ENCODE measurements at regions not wholly inside any gene's neighbourhood (a gene's known extent, or its start where the extent isn't known, plus 50 kb on each side); places are given as distances from the start of the nearest gene placed in this dataset.
"Not testable (repeated sequence)": the region's sequence is repeated elsewhere in the genome, so short reads cannot be mapped to it uniquely, and the experiment has no call there.

DNA sequence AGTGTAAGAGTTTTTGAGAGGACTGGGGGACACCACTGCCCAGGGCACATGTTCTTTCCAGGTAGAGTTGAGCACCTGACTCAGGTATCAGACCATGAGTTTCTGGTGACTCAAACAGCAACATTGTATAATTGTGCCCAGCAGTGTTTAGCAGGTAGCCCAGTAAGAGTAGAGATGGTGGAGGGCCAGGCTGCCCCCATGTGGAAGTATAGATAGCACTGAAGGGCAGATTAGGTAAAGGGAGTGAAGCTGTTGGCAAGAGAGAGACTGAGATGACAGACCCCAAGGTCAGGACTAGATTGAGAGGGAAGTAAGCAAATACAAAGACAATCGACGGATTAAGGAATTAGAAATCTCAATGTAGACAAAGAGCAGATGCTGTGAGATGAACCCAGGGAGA, 74.6 kb downstream of the TRIM42 start:
- DNase-seq = no peak

DNA sequence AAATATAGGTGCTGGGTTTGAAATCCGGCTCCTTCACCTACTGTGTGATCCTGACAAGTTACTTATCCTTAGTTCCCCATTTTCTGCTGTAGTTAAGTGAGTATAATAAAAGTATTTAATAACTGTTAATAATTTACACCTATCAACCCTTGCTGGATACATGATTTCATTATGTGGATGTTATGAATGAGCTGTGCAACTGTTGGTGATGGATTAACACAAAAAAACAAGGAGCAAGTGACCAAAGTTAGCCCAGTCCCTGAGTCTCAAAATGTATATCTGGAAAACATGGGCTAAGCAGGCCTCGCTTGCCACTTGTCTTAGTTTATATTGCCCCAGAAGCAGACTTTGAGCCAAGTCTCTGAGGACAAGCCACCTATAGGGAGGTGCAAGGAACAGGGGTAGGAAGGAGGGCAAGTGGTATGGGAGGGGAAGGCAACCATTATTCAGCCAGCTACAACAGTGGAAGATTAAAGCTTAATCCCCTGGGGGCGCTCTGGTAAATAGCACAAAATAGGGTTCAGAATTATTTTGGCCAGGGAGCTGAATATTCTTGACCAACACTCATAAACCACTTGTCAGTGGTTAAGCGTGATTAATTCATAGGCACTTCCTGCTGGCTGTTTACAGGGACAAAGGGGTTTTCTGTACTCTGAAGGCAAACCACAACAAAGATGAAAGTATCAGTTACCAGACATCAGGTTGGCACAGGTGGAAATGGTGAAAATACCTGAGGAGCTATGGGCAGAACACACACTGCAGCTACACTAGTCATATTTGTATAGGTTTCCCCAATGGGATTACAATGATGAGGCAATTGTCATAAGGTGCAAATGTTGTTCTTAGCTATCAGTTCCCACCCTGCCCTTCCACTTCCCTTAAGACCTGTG, 76.2 kb downstream of the TRIM42 start:
- DNase-seq = no peak

DNA sequence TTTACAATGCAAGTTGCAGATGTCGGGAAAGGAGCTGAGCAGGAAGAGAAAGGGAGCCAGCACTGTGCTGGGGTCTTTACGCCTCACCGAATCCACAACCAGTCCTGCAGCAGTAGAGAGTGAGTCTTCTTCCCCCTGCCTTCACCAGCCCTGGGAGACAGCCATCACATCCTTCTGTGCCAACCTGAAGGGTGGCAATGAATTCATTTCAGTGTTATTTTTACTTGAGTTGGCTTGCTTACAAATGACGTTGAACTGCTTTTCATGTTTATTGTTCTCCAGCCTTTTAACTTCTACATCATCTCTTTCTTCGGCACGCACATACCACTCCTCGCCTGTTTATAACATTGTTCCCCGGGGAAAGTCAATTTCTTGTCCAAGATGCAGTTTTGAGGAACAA, 77.1 kb downstream of the TRIM42 start:
- no peak for DNase-seq

DNA sequence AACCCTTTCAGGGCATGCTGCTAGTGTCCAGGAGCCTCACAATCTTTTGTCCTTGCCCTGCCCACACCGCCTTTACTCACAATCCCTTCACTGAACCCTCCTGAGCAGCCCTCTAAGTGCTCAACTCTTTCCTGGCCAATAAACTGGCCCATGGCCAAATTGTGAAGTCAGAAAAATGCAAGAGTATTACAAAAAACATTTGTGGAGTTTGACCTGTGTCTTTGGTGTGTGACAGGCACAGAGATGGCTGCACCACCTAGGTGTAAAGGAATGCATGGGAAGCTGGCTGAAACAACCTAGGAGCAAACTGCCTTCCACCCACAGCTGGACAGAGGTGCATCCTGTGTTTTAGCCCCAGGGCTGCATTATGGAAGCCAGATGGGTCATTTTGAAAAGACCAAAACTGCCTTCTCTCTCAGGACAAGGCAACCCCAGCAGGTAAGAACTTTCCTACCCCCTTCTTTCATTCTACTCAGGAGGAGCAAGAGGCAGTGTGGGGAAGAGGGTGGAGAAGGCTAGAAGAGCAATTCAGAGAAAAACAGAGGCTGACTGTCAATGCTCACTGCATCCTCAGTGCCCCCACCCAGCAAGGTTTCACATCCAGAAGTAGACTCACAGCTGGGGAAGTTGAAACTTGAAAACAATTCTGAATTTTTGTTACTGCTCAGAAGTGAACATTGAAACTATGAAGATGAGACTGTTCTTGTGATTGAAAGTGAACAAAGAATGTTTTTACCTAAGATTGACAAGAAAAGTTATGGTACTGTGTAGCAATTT, 78.6 kb downstream of the TRIM42 start:
- DNase-seq = no peak

DNA sequence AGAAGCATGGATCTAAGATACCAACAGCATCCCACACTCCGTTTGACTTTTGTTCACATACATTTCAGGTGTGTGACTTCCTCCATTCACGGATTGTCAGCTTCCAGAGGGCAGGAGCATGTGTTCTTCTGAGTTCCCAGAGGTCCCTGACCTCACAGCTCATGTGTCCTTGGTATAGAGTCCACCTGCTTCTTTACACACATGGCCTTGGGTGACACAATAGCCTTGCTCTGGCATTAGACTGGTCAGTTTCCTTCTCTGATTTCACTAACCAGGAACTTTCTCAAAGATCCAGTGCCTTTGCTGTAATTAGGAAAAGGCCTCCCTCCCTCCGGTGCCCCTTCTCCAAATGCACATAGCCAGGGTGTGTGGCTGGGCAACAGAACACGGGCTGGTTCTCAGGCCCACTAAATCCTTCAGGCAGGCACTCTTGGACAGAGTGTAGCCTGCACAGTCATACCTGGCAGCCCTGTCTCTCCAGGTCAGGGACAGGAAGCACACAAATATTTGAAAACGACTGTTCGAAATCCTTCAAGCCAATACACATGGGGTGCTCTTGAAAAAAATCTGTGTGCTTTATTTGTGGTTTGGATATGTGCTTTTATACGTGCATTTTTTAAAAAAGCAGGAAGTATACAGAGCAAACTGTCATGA, 81.1 kb downstream of the TRIM42 start:
- DNase-seq = no peak

DNA sequence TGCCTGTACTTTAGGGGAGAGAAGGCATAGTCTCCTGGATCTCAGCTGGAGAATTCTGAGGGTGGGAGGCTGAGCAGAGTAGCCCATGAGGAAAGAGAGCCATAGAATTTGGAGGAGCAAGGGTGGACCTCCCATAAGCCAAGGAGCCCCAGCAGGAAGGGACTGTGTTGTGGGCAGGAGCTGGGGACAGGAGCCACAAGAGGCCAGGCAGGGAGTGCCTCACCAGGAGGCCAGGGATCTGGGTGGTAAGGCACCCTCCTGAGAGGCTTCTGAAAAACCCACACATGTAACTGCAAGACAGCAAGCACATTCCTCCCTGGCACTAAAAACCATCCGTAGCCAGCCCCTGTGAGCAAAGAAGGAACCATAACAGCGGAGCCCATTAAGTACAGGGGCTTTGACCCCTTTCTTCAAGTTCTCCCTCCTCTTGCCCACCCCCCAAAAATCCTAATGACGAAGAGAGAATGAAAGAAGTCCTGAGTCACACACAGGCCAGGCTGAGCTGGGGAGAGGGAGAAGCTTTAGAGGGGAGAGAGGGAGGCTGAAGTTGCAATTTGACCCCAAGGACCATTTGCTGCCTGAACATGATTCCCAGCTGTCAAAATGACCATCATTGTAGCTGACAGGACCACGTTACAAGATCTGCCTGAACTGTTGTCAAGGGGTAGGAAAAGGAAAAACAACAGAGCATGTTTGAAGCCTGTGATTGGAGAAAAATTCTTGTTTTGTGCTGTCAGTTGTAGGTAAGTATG, 82.6 kb downstream of the TRIM42 start:
- no peak for DNase-seq

DNA sequence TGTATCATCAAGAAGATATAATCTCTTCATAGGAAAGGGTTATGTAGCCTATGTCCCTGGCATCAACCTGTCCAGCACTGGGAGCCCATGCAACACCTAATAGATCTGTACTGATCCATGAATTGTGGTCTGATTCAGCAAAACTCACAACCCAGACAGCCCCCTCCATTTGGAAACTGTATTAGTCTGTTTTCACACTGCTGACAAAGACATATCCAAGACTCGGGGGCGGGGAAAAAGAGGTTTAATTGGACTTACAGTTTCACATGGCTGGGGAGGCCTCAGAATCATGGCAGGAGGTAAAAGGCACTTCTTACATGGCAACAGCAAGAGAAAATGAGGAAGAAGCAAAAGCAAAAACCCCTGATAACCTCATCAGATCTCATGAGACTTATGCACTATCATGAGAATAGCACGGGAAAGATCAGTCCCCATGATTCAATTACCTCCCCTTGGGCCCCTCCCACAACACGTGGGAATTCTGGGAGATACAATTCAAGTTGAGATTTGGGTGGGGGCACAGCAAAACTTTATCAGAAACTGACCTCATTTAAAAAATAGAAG, 83.3 kb downstream of the TRIM42 start:
- DNase-seq = no peak

DNA sequence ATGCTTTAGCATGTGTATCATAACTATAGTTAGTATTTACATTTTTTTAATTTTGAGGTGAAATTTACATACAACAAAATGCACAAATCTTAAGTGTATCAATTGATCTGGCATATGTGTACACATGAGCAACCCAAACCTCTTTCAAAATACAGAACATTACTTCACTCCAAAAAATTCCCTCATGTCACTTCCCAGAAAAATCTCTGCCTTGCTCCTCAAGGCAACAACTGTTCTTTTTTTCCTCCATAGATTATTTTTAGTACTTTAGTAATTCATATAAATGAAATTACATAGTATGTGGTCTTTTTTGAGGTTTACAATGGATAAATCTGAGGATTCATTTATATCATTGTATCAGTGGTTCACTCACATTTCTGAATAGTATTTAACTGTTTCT, 84.9 kb downstream of the TRIM42 start:
- no peak for DNase-seq

DNA sequence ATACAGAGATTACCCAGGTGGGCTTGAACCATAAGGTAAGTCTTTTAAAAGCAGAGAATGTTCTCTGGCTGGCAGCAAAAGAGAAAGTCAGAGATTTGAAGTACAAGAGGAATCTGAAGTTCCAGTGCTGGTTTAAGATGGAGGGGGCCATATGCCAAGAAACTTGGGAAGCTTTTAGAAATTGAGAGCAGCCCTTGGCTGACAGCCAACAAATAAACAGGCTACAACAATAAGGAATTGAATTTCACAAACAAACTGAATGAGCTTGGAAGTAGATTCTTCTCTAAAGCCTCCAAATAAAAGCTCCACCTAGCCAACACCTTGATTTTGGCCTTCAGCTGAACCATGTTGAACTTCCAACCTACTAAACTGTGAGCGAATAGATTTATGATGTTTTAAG, 85.7 kb downstream of the TRIM42 start:
- no peak for DNase-seq

DNA sequence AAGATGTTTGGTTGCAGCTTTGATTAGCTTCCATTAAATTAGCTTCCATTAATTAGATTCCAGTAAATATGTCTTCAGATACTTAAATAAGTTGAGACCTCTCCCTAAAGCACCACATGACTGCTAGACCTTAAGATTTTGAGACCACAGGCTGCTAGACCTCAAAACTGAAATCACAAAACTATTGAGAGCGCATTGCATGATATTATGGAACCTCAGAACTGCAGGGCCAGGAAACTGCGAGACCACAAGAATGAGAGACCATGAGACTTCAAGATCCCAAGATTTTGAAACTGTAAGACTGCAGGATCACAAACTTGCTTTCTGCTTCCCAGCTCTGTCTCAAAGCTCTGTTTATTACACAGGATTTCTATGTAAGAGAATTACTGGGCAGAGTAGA, 87.4 kb downstream of the TRIM42 start:
- DNase-seq = no peak

DNA sequence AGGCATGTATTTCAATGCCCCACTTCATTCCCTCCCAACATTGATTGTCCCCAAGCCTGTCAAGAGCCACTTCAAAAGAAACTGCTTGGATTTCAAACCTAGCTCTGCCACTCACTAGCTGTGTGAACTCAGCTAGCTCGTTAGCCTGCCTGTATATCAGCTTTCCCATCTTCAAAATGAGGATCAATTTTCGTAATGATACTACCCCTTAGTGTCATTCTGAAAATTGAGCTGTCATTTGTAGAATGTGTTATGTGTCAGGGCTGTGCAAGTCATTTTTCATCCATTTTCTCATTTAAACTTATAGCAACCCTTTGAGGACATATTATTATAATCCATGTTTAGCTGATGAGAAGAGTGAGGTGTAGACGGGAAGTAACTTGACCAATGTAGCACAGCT, 88.6 kb downstream of the TRIM42 start:
- DNase-seq = no peak

DNA sequence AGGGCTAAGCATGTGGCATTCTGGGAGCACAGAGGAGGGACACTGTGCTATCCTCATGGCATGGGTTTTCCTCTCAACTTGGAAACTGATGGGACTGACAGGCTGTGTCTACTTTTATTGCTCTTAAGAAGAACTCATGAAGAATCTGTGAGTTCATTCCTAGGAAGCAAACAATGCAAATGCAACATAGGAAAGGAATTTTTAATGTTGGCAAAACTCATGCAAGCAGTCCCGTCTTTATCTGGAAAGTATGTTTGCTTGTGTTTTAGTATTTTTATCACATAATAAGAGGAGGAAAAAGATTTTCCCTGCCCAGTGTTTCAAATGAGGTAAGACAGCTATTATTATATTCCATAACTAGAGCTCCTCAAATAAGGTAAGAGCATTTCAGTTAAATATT, 89.7 kb downstream of the TRIM42 start:
- DNase-seq = no peak

DNA sequence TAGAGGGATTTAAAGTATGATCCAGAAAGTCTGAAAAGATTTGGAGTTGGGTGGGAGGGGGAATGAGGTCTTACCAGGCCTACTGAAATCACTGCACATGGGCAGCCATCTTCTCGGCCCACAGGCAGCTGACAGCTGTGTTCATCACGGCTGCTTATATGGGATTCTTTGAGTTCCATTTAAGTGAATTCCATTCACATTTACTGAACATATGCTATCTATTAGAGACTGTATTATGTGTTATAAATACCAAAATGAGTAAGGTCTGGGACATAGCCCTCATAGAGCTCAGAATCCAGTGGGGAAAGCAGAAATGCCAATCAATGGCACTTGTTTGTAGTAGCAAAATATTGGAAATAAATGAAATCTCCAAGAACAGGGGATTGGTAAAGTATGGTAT, 91.1 kb downstream of the TRIM42 start:
- no peak for DNase-seq

DNA sequence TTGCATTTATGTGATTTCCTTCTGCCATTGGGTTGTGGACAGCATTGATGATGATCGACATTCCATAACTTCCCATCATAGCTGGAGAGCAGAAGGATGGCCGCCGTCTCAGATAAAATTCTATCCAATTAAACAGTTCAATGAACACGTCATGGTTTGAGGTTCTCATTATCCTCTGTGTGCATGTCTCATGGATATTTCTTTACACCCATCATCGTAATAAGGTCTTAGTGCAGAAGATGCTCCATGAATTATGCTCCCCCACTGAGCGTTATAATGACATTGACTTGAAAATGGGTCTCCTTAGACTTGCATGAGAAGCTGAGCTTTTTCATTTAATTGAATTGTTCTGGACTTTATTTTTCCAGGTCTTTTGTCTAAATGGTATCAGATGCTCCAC, 92.1 kb downstream of the TRIM42 start:
- DNase-seq = no peak

DNA sequence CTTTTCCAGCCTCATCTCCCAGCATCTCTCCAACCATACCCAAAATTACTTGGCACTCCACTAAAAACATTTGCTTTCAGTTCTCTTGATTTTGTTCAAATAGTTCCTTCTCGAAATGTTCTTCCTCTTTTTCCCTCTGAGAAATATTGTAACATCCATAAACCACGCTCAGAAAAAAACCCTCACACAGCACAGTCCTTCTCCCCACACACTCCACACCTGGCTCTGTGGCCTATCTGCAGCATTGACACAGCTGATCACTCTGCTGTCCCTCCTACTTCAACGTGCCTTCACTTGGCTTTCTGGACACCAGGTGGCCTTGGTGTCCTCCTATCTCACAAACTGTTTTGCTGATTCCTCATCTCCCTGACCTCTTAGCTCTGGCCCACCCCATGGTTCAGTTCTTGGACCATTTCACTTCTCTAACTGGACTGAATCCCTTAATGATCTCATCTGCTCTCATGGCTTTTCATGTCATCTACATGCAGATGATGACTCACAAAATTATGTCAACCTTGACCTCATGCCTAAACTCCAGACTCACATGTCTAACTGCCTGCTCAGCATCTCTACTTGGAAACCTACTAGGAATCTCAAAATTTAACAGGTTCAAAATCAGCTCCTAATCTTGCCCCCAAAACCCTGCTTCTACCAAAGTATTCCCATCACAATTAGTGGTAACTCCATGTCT, 93.3 kb downstream of the TRIM42 start:
- DNase-seq = no peak

DNA sequence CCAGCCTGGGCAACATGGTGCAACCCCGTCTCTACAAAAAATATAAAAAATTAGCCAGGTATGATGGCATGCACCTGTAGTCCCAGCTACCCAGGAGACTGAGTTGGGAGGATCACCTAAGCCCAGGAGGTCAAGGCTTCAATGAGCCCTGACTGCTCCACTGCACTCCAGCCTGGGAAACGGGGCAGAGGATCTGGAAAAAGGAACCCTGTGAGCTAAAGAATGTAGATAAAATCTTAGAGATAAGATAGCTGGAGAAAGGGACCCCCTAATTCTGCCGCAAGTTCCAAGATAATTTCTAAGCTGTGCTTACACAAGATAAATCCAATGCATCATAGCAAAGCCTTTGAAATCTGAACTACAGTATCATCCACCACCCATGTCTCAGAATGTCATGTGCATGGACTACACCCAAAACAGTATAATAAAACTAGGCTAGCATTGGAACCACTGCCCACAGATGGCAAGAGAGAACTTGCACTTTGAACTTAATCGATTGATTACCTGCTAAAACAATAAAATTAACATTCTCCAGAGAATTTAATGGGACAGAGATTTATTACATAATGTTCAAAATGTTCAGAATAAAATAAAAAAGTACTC, 99.9 kb downstream of the TRIM42 start:
- DNase-seq = no peak

DNA sequence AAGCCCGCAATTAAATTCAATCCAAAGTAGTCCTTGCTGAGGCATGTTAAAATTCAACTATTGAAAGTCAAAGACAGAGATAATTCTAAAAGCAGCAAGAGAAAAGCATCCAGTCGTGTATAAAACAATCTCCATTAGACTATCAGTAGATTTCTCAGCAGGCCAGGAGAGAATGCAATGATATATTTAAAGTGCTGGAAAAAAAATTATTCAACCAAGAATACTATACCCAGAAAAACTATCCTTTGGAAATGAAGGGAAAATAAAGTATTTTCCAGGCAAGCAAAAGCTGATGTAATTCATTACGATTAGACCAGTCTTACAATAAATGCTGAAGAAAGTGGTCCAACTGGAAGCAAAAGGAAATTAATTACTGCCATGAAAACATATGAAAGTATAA, 113.5 kb downstream of the TRIM42 start:
- DNase-seq = no peak

DNA sequence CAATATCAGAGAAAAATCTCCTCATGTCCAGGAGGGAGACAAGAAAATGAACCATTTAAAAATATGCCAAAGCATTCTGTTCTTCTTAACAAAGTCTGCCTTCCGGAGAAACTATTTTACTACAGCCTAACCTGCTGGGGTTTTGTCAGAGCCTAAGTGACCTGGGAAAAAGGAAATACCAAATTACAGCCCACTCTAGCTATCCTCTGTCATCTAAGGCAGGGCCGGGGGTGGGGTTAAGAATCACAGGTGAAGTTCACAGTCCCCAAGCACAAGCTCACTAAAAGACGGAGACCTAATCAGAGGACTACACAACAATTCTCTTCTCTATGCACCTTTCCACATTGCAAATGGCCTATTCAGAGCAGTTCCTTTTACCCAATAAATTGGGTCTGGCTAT, 116.6 kb downstream of the TRIM42 start:
- DNase-seq = no peak

DNA sequence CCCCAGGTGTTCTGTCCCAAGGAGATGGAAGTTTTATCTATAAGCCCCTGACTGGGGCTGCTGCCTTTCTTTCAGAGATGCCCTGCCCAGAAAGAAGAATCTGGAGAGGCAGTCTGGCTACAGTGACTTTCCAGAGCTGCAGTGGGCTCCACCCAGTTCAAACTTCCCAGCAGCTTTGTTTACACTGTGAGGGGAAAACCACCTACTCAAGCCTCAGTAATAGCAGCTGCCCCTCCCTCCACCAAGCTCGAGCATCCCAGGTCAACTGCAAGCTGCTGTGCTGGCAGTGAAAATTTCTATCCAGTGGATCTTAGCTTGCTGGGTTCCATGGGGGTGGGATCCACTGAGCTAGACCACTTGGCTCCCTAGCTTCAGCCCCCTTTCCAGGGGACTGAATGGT, 125.0 kb downstream of the TRIM42 start:
- not testable (repeated sequence) for DNase-seq

DNA sequence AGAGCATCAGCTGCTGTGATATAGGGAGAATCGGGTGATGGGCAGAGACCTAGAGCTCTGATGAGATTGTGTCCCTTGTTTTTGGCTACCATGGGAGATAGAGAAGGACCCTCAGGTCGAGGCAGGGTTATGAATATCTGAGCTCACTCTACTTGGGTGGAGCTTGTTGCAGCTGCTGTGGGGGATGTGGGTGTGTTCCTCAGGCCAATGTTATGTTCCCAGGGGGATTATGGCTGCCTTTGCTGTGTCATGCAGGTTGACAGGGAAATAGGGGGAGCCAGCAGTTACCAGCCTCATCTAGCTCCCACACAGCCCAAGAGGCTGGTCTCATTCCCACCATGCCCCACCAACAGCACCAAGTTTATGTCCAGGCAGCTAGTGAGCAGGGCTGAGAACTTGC, 131.5 kb downstream of the TRIM42 start:
- no peak for DNase-seq
